ENCODE measurements at regions not wholly inside any gene's neighbourhood (a gene's known extent, or its start where the extent isn't known, plus 50 kb on each side); places are given as distances from the start of the nearest gene placed in this dataset.

- H3K27me3 ChIP-seq (ENCODE audit: control insufficient read depth in 2 of 2, insufficient read depth in 2 of 2, low read length in 2 of 2): peaks cover 3 to 6% of the 10 kb centered on the region in 2 experiments
- no peak overlapping the region for H3K9ac ChIP-seq (replicated peaks; ENCODE audit: extremely low read depth, insufficient read depth, low read length)
- intact Hi-C loops (cut with micrococcal nuclease) (no loop called here), dilution Hi-C loops (cut with MboI; ENCODE audit: extremely low pct_ligation_motif_present, low sequenced_read_pairs) (no loop called here)
- TF ChIP-seq EZH2 (IDR thresholded peaks at IDR 0.05; ENCODE audit: borderline replicate concordance, low read depth, low read length, severe bottlenecking) (no peak), FOS (IDR thresholded peaks at IDR 0.05; ENCODE audit: borderline replicate concordance, insufficient read depth, low read length) (no peak), POLR2A (IDR thresholded peaks at IDR 0.05; ENCODE audit: low read depth, low read length) (no peak), MAX (IDR thresholded peaks at IDR 0.05; ENCODE audit: insufficient read depth, insufficient read length) (no peak), POLR2AphosphoS5 (IDR thresholded peaks at IDR 0.05; ENCODE audit: insufficient read depth, low read depth, low read length) (no peak), CTCF (IDR thresholded peaks at IDR 0.05; ENCODE audit: extremely low read depth in 1 of 2, insufficient read depth in 1 of 2, low read depth in 1 of 2, low read length in 2 of 2) (no peak), GATA2 (IDR thresholded peaks at IDR 0.05; ENCODE audit: insufficient read depth, insufficient read length, low read depth, low read length) (no peak)
- no peaks in the 10 kb centered on the region for H4K20me1 ChIP-seq (replicated peaks; ENCODE audit: control insufficient read depth, extremely low read depth, insufficient read depth, low read length)
- no peaks in the 10 kb centered on the region for H3K36me3 ChIP-seq (ENCODE audit: control insufficient read depth in 2 of 2, extremely low read depth in 1 of 2, insufficient read depth in 2 of 2, low read length in 2 of 2)
- no peak overlapping the region for H3K27ac ChIP-seq (ENCODE audit: insufficient read depth, low read depth, low read length)
- no peak overlapping the region for H3K4me2 ChIP-seq (ENCODE audit: insufficient read depth, low read length)
- no TSS peak for BruUV-seq (replicated peaks)
- no peak overlapping the region for H2AFZ ChIP-seq (ENCODE audit: low read depth, low read length)
- ChIA-PET POLR2A (no interaction called here), CTCF (interaction anchor here (1.1 kb wide), 1 partner anchor 56 kb away, joined by 4 read pairs; no protein-coding TSS in a partner anchor)
- no peak for FAIRE-seq
- H3K9me1 ChIP-seq (replicated peaks; ENCODE audit: control insufficient read depth, extremely low read depth, insufficient read depth, low read length): no peaks in the 10 kb centered on the region
- H3K79me2 ChIP-seq (ENCODE audit: control insufficient read depth, insufficient read depth, low read length): no peaks in the 10 kb centered on the region
- no peak overlapping the region for H3K4me3 ChIP-seq (replicated peaks in 1 of 3; ENCODE audit: insufficient read depth in 1 of 3, low read depth in 1 of 3, low read length in 3 of 3)
- H3K9me3 ChIP-seq (replicated peaks; ENCODE audit: control insufficient read depth, insufficient read depth, low read length): no peaks in the 10 kb centered on the region
- DNase-seq (ENCODE audit: low read depth, low spot score): no peak
- H3K4me1 ChIP-seq (ENCODE audit: control insufficient read depth, extremely low read depth, insufficient read depth, low read length): no peaks in the 10 kb centered on the region
Observed at GRCh38 chr11:45715418-45715817, 50.0 kb upstream of the CHST1 start.

All from endothelial cell of umbilical vein (primary cell).